Neural cell (in vitro differentiated cells): ENCODE measurements at regions not wholly inside any gene's neighbourhood (a gene's known extent, or its start where the extent isn't known, plus 50 kb on each side); places are given as distances from the start of the nearest gene placed in this dataset.

Source experiments
- H2AFZ ChIP-seq: fragments of 200-600, 300-800 bp; sonication (generic), shearing (Covaris generic); 2 replicates; pipeline ENCODE4 v1.6.0; 2014; ENCODE audit warnings: low read depth, mild to moderate bottlenecking, antibody characterized with exemption, low read length, moderate library complexity
- H3F3A ChIP-seq: fragments of 200-600 bp; shearing (Covaris generic); 2 replicates; pipeline ENCODE4 v1.6.1; 2016; ENCODE audit warnings: mild to moderate bottlenecking, moderate library complexity, mixed read lengths, antibody characterized with exemption, low read length; ENCODE audit not compliant: insufficient read depth, poor library complexity, severe bottlenecking
- H3K27ac ChIP-seq: fragments of 200-600, 300-800 bp; sonication (generic), shearing (Covaris generic); 2 replicates; pipeline ENCODE4 v1.5.1; 2014; ENCODE audit warnings: mild to moderate bottlenecking, low read length, moderate library complexity
- H3K27me3 ChIP-seq: fragments of 300-800, 200-600 bp; sonication (generic), shearing (Covaris generic); 2 replicates; pipeline ENCODE4 v1.6.0; 2014; ENCODE audit warnings: mild to moderate bottlenecking, low read depth, low read length, moderate library complexity; ENCODE audit not compliant: insufficient read depth
- H3K36me3 ChIP-seq: fragments of 300-800, 200-600 bp; sonication (generic), shearing (Covaris generic); 2 replicates; pipeline ENCODE4 v1.5.1; 2014; ENCODE audit warnings: mild to moderate bottlenecking, antibody characterized with exemption, low read length, moderate library complexity; ENCODE audit not compliant: insufficient read depth
- H3K4me2 ChIP-seq: fragments of 300-800, 200-600 bp; sonication (generic), shearing (Covaris generic); 2 replicates; pipeline ENCODE4 v1.6.0; 2014; ENCODE audit warnings: mild to moderate bottlenecking, low read length
- H3K4me3 ChIP-seq: fragments of 300-800, 200-600 bp; sonication (generic), shearing (Covaris generic); 2 replicates; pipeline ENCODE4 v1.5.1; 2014; ENCODE audit warnings: mild to moderate bottlenecking, low read length, moderate library complexity
- H3K79me2 ChIP-seq: fragments of 200-600 bp; shearing (Covaris generic); replicated peaks from 2 replicates; pipeline ENCODE4 v1.6.0; 2014; ENCODE audit warnings: mild to moderate bottlenecking, low read length, moderate library complexity; ENCODE audit not compliant: insufficient read depth
- H3K9ac ChIP-seq: fragments of 300-800, 200-600 bp; sonication (generic), shearing (Covaris generic); 2 replicates; pipeline ENCODE4 v1.6.1; 2016; ENCODE audit warnings: mild to moderate bottlenecking, low read length, mixed read lengths
- H3K9me2 ChIP-seq: fragments of 200-600 bp; shearing (Covaris generic); 2 replicates; pipeline ENCODE4 v1.6.1; 2016; ENCODE audit warnings: mild to moderate bottlenecking, low read length, mixed read lengths; ENCODE audit not compliant: insufficient read depth
- H3K9me3 ChIP-seq: fragments of 200-600, 300-800 bp; sonication (generic), shearing (Covaris generic); 2 replicates; pipeline ENCODE4 v1.6.1; 2016; ENCODE audit warnings: mild to moderate bottlenecking, mixed run types, low read length, moderate library complexity, mixed read lengths
- H4K20me1 ChIP-seq: fragments of 200-600 bp; shearing (Covaris generic); 2 replicates; pipeline ENCODE4 v1.6.1; 2016; ENCODE audit warnings: mild to moderate bottlenecking, mixed run types; ENCODE audit not compliant: insufficient read depth
- CTCF ChIP-seq: fragments of 450-650 bp; IDR thresholded peaks from 2 replicates; pipeline ENCODE4 v1.5.1; 2014; ENCODE audit warnings: antibody characterized with exemption, mild to moderate bottlenecking, moderate library complexity; ENCODE audit not compliant: poor library complexity, severe bottlenecking
- EP300 ChIP-seq: fragments of 450-650 bp; conservative IDR thresholded peaks from 2 replicates; pipeline ENCODE4 v1.6.1; 2014; ENCODE audit warnings: antibody characterized with exemption, mild to moderate bottlenecking, moderate library complexity; ENCODE audit not compliant: poor library complexity, severe bottlenecking
- EZH2 ChIP-seq: fragments of 200-600, 300-800 bp; shearing (Covaris generic), sonication (generic); IDR thresholded peaks from 2 replicates; pipeline ENCODE4 v1.6.1; 2014; ENCODE audit warnings: antibody characterized with exemption, low read length, borderline replicate concordance, mild to moderate bottlenecking; ENCODE audit not compliant: insufficient read depth, poor library complexity, severe bottlenecking
- MXI1 ChIP-seq: fragments of 450-650 bp; conservative IDR thresholded peaks from 2 replicates; pipeline ENCODE4 v1.6.1; 2014; ENCODE audit warnings: antibody characterized with exemption, mild to moderate bottlenecking; ENCODE audit not compliant: poor library complexity, severe bottlenecking
- POLR2AphosphoS5 ChIP-seq: IDR thresholded peaks from 2 replicates; pipeline ENCODE4 v1.6.1; 2012
- RAD21 ChIP-seq: fragments of 450-650 bp; conservative IDR thresholded peaks from 2 replicates; pipeline ENCODE4 v1.6.1; 2014; ENCODE audit warnings: antibody characterized with exemption, mild to moderate bottlenecking, moderate library complexity
- REST ChIP-seq: IDR thresholded peaks from 2 replicates; pipeline ENCODE4 v1.6.1; 2012; ENCODE audit warnings: borderline replicate concordance
- SMC3 ChIP-seq: fragments of 450-650 bp; conservative IDR thresholded peaks from 2 replicates; pipeline ENCODE4 v1.6.1; 2014; ENCODE audit warnings: antibody characterized with exemption, mild to moderate bottlenecking, moderate library complexity; ENCODE audit not compliant: poor library complexity
- TAF1 ChIP-seq: IDR thresholded peaks from 2 replicates; pipeline ENCODE4 v1.6.1; 2012; ENCODE audit warnings: low read depth

- Histone ChIP-seq H3K79me2 (no peaks in the 10 kb centered on the region), H3K9me2 (no peaks in the 10 kb centered on the region), H3F3A (no peaks in the 10 kb centered on the region), H3K4me3 (no peak overlapping the region), H3K9ac (no peak overlapping the region), H3K27me3 (no peaks in the 10 kb centered on the region), H4K20me1 (no peaks in the 10 kb centered on the region), H2AFZ (no peak overlapping the region), H3K27ac (no peak overlapping the region), H3K4me2 (no peak overlapping the region), H3K9me3 (no peaks in the 10 kb centered on the region), H3K36me3 (no peaks in the 10 kb centered on the region)
- TF ChIP-seq MXI1 (no peak), CTCF (no peak), TAF1 (no peak), EP300 (no peak), RAD21 (no peak), POLR2AphosphoS5 (no peak), EZH2 (no peak), REST (no peak), SMC3 (no peak)
Observed at GRCh38 chr2:76387294-76387693, 676.6 kb upstream of the GCFC2 start.

GRCh38 chr2:76385943-76386342, 675.2 kb upstream of the GCFC2 start:
- no peaks in the 10 kb centered on the region for H3F3A ChIP-seq
- no peaks in the 10 kb centered on the region for H3K9me2 ChIP-seq
- no peak overlapping the region for H3K4me2 ChIP-seq
- no peaks in the 10 kb centered on the region for H3K27me3 ChIP-seq
- H3K9me3 ChIP-seq = no peaks in the 10 kb centered on the region
- TF ChIP-seq POLR2AphosphoS5 = peak; percentile 33
- TF ChIP-seq SMC3 = no peak
- no peak for TF ChIP-seq EP300
- H3K9ac ChIP-seq = no peak overlapping the region
- no peak overlapping the region for H3K4me3 ChIP-seq
- no peak overlapping the region for H3K27ac ChIP-seq
- no peaks in the 10 kb centered on the region for H3K79me2 ChIP-seq
- H4K20me1 ChIP-seq = no peaks in the 10 kb centered on the region
- H3K36me3 ChIP-seq = no peaks in the 10 kb centered on the region
- H2AFZ ChIP-seq = no peak overlapping the region

GRCh38 chr2:76381624-76382023, 670.9 kb upstream of the GCFC2 start:
- Histone ChIP-seq H3K9ac (no peak overlapping the region), H3K9me2 (no peaks in the 10 kb centered on the region), H3K79me2 (no peaks in the 10 kb centered on the region), H3F3A (no peaks in the 10 kb centered on the region), H3K27ac (no peak overlapping the region), H3K36me3 (no peaks in the 10 kb centered on the region), H4K20me1 (no peaks in the 10 kb centered on the region), H2AFZ (no peak overlapping the region), H3K27me3 (no peaks in the 10 kb centered on the region), H3K9me3 (no peaks in the 10 kb centered on the region), H3K4me3 (no peak overlapping the region), H3K4me2 (no peak overlapping the region)
- no peak for TF ChIP-seq EP300
- TF ChIP-seq REST = no peak
- TF ChIP-seq TAF1 = no peak
- no peak for TF ChIP-seq SMC3
- no peak for TF ChIP-seq POLR2AphosphoS5
- TF ChIP-seq RAD21 = no peak
- no peak for TF ChIP-seq EZH2
- no peak for TF ChIP-seq CTCF
- no peak for TF ChIP-seq MXI1
